Neural crest cell (in vitro differentiated cells): ENCODE measurements at regions not wholly inside any gene's neighbourhood (a gene's known extent, or its start where the extent isn't known, plus 50 kb on each side); places are given as distances from the start of the nearest gene placed in this dataset.

Experiments used
- DNase-seq: peaks from one replicate; pipeline ENCODE4 v3.0.0; 2021; ENCODE audit warnings: low read depth, mixed read lengths, low spot score
- H3K27ac Mint-ChIP-seq: one replicate; pipeline ENCODE4 v1.8.0; 2021; ENCODE audit warnings: mild to moderate bottlenecking, mixed read lengths; ENCODE audit not compliant: unreplicated experiment
- H3K27me3 Mint-ChIP-seq: 2 replicates; pipeline ENCODE4 v1.8.0; 2021; ENCODE audit warnings: low read depth, mild to moderate bottlenecking, mixed read lengths
- H3K36me3 Mint-ChIP-seq: 2 replicates; pipeline ENCODE4 v1.8.0; 2021; ENCODE audit warnings: low read depth, mild to moderate bottlenecking, mixed read lengths
- H3K4me1 Mint-ChIP-seq: 2 replicates; pipeline ENCODE4 v1.8.0; 2021; ENCODE audit warnings: mixed read lengths
- H3K4me3 Mint-ChIP-seq: one replicate; pipeline ENCODE4 v1.8.0; 2021; ENCODE audit warnings: mild to moderate bottlenecking, mixed read lengths
- H3K9me3 Mint-ChIP-seq: 2 replicates; pipeline ENCODE4 v1.8.0; 2021; ENCODE audit warnings: mixed read lengths
- TF ChIP-seq, protein P1 (sequence below): fragments of 200-600 bp; sonication (generic); conservative IDR thresholded peaks from 2 replicates; pipeline ENCODE4 v1.5.0; 2021; ENCODE audit warnings: antibody characterized with exemption, mild to moderate bottlenecking

GRCh38 chr20:57913156-57913930, 203.5 kb upstream of the PMEPA1 start:
- TF ChIP-seq, protein P1, sequence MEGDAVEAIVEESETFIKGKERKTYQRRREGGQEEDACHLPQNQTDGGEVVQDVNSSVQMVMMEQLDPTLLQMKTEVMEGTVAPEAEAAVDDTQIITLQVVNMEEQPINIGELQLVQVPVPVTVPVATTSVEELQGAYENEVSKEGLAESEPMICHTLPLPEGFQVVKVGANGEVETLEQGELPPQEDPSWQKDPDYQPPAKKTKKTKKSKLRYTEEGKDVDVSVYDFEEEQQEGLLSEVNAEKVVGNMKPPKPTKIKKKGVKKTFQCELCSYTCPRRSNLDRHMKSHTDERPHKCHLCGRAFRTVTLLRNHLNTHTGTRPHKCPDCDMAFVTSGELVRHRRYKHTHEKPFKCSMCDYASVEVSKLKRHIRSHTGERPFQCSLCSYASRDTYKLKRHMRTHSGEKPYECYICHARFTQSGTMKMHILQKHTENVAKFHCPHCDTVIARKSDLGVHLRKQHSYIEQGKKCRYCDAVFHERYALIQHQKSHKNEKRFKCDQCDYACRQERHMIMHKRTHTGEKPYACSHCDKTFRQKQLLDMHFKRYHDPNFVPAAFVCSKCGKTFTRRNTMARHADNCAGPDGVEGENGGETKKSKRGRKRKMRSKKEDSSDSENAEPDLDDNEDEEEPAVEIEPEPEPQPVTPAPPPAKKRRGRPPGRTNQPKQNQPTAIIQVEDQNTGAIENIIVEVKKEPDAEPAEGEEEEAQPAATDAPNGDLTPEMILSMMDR: no peak
- no peaks in the 10 kb centered on the region for H3K9me3 Mint-ChIP-seq
- H3K36me3 Mint-ChIP-seq: no peaks in the 10 kb centered on the region
- no peak overlapping the region for H3K4me3 Mint-ChIP-seq
- no peaks in the 10 kb centered on the region for H3K4me1 Mint-ChIP-seq
- no peak for DNase-seq
- peak overlapping the region; percentile 86 for H3K27ac Mint-ChIP-seq
- H3K27me3 Mint-ChIP-seq: peaks cover 2% of the 10 kb centered on the region

DNA sequence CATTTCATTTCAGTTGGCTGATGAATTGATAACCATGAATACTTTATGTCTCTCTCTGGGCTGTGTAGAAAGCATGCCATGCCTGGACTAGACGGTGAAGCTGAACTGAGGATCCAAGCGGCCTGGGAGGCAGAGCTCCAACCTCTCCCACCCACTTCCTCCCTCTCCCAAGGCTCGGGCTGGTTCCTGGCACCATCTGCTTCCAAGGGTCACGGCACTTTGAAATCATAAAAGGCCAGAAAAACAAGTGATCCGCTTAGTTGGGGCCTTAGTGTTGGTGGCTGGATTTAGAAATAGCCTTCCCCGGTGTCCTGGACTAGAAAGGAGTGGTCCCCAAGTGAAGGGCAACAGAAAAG, 202.4 kb upstream of the PMEPA1 start:
- Mint-ChIP-seq H3K9me3 (no peaks in the 10 kb centered on the region), H3K36me3 (no peaks in the 10 kb centered on the region), H3K27me3 (peaks cover 2% of the 10 kb centered on the region), H3K27ac (no peak overlapping the region), H3K4me3 (no peak overlapping the region), H3K4me1 (no peaks in the 10 kb centered on the region)
- no peak for DNase-seq
- TF ChIP-seq, protein P1: no peak

DNA sequence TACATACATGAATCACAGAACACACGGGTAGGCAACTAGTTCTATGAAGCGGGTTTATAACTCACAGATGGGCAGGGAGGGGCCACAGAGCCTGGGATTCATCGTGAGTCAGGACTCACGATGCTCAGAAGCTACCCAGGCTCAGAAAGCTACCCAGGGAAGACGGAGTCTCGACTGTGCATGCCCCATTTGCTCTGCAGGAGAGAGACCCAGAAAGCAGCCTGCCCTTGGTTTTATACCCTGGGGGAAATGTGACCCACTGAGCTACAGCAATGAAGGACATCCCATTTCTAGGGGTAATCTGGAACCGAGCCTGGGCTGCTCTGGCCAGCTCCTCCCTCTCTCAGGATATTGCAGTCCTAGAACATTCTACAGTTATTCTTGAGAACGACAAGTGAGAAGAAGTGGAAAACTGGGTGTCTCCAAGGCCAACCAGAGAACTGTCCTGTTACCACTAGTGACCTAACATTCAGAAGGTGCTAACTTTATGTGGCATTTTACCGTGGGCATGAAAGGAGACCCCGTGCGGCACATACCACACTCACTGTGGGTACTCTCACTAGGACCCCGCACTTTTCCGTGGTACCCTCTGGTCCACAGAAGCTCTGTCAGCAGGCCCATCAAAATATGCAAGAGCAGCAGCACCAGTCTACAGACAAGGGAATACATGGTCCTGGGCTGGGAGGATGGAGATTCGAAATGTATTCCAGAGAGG, 201.9 kb upstream of the PMEPA1 start:
- no peak overlapping the region for H3K4me3 Mint-ChIP-seq
- TF ChIP-seq, protein P1: no peak
- H3K36me3 Mint-ChIP-seq: no peaks in the 10 kb centered on the region
- H3K27me3 Mint-ChIP-seq: peaks cover 2% of the 10 kb centered on the region
- no peaks in the 10 kb centered on the region for H3K4me1 Mint-ChIP-seq
- H3K9me3 Mint-ChIP-seq: no peaks in the 10 kb centered on the region
- DNase-seq: no peak
- no peak overlapping the region for H3K27ac Mint-ChIP-seq

GRCh38 chr20:57910716-57911115, 200.9 kb upstream of the PMEPA1 start:
- peaks cover 2% of the 10 kb centered on the region for H3K27me3 Mint-ChIP-seq
- H3K4me3 Mint-ChIP-seq: no peak overlapping the region
- H3K27ac Mint-ChIP-seq: no peak overlapping the region
- TF ChIP-seq, protein P1: no peak
- no peak for DNase-seq
- H3K4me1 Mint-ChIP-seq: no peaks in the 10 kb centered on the region
- H3K9me3 Mint-ChIP-seq: no peaks in the 10 kb centered on the region
- H3K36me3 Mint-ChIP-seq: no peaks in the 10 kb centered on the region

- no peaks in the 10 kb centered on the region for H3K36me3 Mint-ChIP-seq
- TF ChIP-seq, protein P1: no peak
- H3K27me3 Mint-ChIP-seq: peaks cover 2% of the 10 kb centered on the region
- no peaks in the 10 kb centered on the region for H3K4me1 Mint-ChIP-seq
- H3K9me3 Mint-ChIP-seq: no peaks in the 10 kb centered on the region
- DNase-seq: no peak
- no peak overlapping the region for H3K4me3 Mint-ChIP-seq
- H3K27ac Mint-ChIP-seq: no peak overlapping the region
Observed at GRCh38 chr20:57909763-57910331, 200.0 kb upstream of the PMEPA1 start.
